Activated CD4-positive, alpha-beta T cell treated with anti-CD3 and anti-CD28 coated beads for 1 hour (primary cell): ENCODE measurements at regions not wholly inside any gene's neighbourhood (a gene's known extent, or its start where the extent isn't known, plus 50 kb on each side); places are given as distances from the start of the nearest gene placed in this dataset.

ENCODE experiments used
- DNase-seq: peaks from one replicate; pipeline ENCODE4 v3.0.0-alpha.2; 2020

- DNase-seq: no peak
Observed at GRCh38 chr5:61689153-61689846, 357.2 kb downstream of the ZSWIM6 start.

DNA sequence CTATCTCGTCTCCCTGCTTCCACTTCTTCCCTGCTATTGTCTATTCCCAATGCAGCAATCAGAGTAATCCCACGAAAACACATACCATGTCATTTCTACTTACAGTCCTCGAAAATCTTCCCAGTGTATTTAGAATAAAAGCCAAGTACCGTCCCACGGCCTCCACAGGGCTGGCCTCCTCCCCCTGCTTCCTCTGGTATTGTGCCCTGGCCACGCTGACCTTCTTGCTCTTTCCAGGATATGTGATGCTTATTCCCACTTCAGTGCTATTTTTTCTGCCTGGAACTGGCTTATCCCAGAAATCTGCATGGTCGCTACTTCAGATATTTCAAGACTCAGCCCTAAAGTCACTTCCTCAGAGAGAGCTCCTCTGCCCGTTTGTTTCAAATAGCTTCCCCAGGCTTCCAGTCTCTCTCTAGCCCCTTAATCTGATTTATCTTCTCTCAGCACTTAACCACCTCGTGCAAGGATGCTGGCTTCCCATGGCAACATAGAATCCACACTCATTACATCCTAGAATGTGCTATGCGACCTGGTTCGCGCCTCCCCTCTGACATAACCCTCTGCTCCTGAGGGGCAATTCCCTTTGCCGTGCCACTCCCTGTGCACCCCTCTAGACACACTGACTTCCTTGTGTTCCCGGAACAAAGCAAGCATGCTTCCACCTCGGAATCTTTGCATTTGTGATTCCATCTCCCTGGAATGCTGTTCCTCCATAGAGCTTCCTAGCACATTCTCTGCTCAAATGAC lies 365.9 kb downstream of the ZSWIM6 start:
- no peak for DNase-seq

GRCh38 chr5:61701877-61702602 lies 370.0 kb downstream of the ZSWIM6 start:
- no peak for DNase-seq

GRCh38 chr5:61702784-61703183 lies 370.7 kb downstream of the ZSWIM6 start:
- no peak for DNase-seq

DNA sequence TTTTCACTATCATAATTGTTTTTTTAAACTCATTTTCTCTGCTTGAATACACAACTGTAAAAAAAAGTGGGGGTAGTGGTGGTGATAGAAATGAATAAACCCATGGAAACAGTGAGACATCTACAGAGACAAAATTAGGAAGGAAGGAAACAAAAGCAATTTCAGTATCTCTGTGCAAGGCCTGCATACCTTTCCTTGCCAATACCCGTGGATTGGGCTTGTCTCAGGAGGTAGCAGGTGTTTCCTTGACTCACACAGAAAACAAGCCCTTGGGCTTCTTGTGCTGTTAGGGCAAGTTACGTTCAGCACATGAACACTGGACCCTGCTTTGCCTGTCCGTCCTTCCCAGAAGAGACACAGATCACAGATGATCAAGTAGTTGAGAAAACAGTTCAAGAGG lies 372.2 kb downstream of the ZSWIM6 start:
- DNase-seq: no peak

DNA sequence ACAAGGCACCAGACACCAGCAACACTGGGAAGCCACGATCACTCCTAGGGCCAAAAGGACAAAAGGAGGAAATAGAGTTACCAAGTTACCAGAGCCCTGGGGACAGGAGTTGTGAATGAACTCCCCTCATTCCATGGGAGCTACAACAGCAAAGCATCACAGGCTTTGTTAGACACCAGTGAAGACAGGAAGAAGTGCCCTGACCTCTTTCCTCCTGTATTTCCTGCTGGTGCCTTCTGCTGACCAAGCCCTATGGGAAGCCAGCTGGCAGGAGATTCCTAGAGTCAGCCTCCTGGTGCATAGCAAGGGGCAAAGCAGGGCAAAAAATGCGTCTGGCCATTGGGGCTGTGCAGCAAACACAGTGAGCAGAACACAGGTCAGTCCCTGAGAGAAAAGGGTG lies 374.7 kb downstream of the ZSWIM6 start:
- DNase-seq: no peak

DNA sequence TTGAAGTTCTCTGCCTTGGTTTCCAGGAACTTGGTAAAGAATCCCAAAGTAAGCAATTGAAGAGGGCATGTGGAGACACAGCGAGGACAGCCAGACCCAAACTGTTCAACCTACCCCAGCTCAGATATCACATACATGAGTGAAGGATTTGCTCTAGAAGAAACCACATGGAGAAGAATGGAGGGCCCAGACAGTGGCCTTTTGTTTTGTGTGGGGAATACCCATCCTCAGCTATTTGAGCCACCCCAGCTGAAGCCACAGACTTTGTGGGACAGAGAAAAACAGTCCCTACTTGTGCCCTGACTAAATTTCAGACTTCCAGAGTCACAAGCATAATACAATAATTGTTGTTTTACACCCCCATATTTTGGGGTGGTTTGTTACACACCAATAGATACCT lies 387.1 kb downstream of the ZSWIM6 start:
- no peak for DNase-seq

DNA sequence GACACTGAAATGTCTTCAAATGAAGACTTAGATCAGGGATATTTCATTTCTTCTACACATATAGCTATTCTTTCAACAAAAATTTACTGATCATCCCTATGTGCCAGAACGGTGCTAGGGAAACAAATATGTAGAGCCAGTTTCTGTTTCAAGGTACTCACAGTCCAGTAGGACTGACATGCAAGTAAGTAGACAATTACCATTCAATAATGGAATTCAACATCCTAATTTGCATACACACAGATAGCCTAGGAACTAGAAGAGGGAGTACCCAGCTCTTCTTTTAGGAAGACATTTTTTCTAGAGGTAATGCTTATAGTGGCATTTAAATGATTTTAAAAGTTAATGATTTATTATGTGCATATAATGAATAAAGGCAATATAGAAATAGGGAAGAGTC lies 388.8 kb downstream of the ZSWIM6 start:
- no peak for DNase-seq

GRCh38 chr5:61724102-61724501 lies 392.0 kb downstream of the ZSWIM6 start:
- no peak for DNase-seq

- no peak for DNase-seq
Observed at GRCh38 chr5:61728287-61728686, 396.2 kb downstream of the ZSWIM6 start.

- no peak for DNase-seq
Observed at GRCh38 chr5:61730866-61731265, 398.8 kb downstream of the ZSWIM6 start.

DNA sequence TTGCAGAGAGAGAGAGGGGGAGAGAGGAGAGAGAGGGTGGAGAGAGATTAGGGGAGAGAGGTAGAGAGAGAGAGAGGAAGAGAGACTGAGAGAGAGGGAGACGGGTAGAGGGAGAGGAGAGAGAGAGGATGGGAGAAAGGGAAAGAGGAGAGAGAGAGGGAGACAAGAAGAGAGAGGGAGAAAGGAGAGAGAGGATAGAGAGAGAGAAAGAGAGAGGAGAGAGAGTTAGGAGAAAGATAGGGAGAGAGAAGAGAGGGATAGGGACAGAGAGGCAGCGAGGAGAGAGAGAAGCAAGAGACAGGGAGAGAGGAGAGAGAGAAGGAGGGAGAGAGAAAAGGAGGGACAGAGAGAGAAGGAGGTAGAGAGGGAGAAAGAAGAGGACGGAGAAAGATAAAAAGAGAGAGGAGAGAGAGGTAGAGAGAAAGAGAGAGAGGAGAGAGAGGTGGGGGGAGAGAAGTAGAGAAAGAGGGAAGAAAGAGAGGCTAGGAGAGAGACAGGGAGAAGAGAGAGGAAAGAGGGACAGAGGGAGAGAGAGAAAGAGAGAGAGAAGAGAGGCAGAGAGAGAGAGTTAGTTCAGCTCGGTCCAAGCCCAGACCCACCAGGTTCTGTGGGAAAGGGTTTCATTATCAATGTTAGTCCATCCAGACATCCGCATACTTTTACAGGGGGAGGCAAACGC lies 399.3 kb downstream of the ZSWIM6 start:
- no peak for DNase-seq

- no peak for DNase-seq
Observed at GRCh38 chr5:61731946-61732314, 399.9 kb downstream of the ZSWIM6 start.

DNA sequence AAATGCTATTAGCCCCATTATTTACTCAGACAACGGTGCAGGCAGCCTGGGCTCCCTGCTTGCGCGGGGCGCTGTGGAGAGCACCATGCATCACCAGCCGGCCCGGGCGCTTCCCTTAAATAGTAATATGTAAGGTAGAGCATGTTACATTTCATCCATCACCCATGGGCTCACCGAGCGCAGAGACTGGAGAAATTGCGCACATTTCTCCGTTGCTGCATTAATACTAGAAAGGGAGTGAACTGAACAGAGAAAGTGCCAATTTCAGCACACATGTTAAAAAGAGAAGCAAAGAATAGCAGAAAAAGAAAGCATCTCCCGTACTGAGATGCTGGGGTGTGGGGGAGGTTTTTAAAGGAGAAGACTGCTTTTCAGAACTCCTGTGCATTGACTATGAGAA lies 400.3 kb downstream of the ZSWIM6 start:
- no peak for DNase-seq

GRCh38 chr5:61732796-61733195 lies 400.7 kb downstream of the ZSWIM6 start:
- no peak for DNase-seq

DNA sequence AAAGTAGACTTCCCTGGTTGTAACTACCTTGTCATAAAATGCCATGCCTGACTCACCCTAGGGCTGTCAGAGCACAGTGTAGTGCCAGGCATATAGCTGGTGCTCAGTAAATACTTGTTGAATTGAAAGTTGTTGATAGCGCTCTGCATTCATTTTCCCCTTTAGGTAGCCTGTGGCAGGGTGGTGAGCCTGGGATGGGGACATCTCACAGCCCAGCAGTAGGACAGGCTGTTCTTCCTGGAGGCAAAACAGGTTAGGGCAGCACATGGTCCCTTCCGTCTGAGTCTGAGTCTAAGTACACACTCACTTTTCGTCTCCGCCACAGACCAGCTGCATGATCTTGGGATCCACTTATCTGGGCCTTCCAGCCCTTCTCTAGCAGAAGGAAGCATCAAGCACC lies 401.9 kb downstream of the ZSWIM6 start:
- DNase-seq: no peak

DNA sequence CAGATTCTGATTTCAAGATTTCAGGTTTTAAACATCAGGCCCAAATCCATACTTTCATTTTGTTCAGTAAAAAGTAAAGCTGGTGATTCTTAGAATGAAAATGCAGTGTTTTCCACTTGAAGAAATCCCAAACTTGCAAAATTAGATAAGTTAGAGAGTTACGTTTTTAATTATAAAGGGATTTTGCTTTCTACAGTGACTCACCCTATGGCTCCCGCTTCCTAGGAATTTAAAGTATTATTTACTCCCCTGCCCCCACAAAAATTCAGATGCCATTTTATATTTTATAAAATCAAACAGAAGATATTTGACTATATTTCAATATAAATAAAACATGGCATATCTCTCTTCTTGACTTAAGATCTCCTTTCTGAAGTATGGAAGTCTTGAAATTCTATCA lies 402.9 kb downstream of the ZSWIM6 start:
- no peak for DNase-seq

DNA sequence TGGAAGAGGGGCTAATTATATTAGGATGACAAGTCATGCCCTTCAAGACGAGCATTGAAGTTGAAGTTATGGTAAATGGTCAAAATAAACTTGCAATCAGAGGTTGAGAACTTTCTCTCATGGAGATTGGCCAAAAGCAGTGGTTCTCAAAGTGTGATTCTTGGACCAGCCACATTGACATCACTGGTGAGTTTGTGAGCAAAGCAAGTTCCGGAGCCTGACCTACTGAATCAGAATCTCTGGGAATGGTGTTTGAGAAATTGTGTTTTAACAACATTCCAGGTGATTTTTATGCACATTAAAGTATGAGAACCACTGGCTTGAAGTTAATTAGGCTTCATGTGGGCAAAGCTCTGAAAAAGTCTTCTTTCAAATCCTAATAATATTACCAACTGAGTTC lies 403.5 kb downstream of the ZSWIM6 start:
- DNase-seq: no peak

DNA sequence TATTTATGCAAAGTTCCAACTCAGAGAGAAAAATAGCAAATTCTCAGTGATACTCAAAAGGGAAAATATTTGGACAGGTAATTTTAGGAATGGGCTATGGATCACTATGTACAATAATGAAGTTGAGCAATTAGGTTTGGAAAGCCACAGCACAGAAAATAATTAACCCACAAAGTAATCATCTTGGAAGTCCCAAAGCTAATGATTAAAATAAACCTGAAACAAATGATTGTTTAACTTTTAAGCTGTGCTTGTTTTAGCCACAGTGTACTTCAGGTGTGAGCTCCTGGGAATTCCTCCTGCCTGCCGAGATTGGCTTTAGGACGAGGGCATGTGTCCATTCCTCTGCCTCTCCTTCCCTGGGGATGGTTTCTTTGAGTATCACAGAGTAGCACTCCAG lies 403.9 kb downstream of the ZSWIM6 start:
- no peak for DNase-seq

- no peak for DNase-seq
Observed at GRCh38 chr5:61737301-61737963, 405.4 kb downstream of the ZSWIM6 start.

- no peak for DNase-seq
Observed at GRCh38 chr5:61737964-61738340, 405.9 kb downstream of the ZSWIM6 start.

DNA sequence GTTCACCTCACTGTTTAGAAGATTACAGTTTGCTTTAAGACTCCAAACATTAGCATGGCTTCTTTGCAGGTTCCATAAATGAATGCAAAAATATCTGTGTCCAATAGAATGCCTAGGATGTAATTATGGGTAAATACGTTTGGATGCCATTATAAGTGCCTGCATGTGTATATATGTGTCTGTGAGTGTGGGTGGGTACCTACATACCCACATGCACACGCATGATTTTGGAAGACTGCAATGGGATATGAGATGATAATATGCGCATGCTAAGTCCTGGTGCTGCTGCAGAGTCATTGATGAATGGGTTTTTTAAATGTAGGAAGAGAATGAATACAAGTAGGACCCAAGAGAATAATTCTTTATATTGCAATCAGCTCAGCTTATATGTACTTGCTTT lies 406.4 kb downstream of the ZSWIM6 start:
- DNase-seq: no peak
